HG02852 (cell line): ENCODE measurements at regions not wholly inside any gene's neighbourhood (a gene's known extent, or its start where the extent isn't known, plus 50 kb on each side); places are given as distances from the start of the nearest gene placed in this dataset.

Experiments
- ATAC-seq: cut with Tn5 transposase; IDR thresholded peaks from one replicate; pipeline ENCODE4 v1.9.1; 2021; ENCODE audit warnings: mild to moderate bottlenecking, moderate library complexity; ENCODE audit not compliant: unreplicated experiment

DNA sequence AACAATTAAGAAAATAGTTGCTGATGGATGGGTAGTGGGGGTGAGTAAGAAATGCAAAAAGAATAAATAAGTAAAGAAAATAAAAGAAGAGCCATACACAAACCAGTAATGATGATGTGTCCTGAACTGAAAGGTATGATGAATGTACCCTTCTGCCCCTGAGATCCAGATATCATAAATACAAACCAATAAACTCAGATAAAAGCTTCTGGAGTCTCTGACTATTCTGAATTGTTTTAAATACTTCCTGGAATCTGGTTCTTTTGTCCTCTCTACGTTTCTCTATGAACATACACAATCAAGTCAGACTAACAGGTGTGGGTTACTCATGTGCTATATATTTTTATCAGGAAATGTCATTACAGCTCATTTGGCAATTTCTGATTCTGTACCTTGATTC is 153.4 kb downstream of the PPP1R2C start:
- ATAC-seq = no peak

DNA sequence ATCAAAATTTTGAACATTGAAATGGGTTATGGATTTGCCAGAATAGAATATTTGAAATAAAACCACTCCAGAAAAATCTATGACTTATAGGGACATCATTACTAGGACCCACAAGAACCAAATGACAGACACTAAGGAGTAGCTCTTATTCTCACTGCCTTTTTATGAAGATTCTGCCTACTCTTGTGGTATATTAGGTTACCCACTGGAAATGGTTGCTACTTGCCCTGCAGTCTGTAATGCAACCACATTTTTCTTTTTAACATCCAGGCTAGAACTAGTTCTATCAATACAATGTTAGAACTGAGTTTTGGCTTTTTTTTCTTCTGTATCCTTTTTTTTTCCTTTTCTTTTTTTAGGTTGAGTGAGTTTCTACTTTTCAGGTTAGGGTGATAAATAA is 158.9 kb downstream of the PPP1R2C start:
- ATAC-seq = no peak

DNA sequence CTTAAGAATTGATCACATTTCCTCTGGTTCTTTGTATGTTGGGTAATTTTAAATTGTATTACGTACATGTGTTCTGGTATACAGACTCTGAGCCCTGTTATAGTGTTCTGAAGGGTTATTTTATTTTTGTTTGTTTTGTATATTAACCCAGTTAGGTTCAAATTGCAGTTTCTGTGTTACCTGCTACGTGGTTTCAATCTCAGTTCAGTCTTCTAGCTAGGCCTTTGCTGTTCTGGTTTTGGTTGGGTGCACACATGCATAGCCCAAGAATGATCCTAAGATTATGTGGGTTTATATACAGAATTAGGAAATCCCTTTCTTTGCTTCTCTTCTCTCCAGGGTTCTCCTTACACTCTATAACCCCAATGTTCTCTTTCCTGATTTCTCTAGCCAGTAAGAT is 161.0 kb downstream of the PPP1R2C start:
- ATAC-seq = no peak

DNA sequence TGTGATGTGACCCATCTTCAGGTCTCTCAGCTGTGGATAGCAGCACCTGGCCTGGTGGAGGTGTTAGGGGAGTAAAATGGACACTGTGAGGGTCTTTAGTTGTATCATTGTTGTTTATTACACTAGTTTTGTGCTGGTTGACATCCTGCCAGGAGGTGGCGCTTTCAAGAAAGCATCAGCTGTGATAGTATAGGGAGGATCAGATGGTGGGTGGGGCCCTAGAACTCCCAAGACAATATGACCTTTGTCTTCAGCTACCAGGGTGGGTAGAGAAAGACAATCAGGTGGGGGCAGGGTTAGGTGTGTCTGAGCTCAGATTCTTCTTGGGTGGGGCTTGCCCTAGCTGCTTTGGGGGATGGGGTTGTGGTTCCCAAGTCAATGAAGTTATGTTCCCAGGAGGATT is 162.8 kb downstream of the PPP1R2C start:
- no peak for ATAC-seq

DNA sequence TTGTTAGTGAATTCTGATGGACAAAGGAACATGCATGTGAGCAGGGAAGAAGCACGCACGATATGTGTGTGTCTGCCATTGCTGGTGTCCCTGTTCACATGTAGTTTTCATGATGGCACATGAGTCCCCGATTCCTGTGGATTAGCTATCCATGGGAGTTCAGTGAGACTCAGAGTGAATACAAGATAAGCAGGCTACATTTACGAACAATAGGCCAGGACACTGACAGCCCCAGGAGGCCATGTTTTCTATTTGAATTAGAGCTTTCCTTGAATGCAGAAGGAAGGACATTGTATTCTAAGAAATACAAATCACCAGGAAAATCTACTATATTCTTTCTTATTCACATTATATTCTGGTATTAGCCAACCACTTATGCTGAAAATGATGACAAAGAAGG is 171.4 kb downstream of the PPP1R2C start:
- ATAC-seq = no peak

DNA sequence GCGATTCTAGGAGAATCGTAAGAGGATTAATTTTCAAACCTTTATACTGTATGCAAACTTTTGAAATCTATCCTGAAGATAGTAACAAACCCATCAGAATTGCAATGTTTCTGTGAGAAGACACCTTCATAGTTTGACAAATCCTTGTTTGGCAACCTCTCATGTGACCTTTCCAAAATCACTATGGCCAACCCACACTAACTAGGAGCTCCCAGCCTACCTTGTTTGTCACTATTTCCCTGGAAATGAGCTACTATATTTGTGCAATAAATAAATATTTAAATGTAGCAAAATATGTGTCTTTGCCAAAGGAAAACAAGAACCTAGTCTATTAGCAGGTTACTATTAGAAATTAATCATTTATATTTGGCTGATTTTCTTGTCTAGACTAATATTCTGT is 173.7 kb downstream of the PPP1R2C start:
- ATAC-seq = no peak

DNA sequence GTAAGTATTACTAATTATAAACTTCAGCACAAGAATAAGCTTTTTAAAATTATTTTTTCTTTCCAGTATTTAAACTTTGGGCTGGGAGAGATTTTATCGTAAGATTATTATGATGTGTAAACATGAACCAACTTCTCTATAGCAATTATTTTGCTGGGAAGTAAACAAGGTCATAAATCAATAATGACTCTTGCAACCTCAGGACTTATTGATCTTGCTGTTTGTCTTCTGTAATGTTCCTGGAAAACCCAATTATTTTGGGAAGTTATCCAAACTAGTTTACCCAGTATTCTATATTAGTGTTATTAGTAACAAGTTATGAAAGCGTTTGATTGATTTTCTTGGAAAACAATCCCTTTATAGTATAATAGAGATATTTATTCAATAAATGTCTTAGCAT is 174.9 kb downstream of the PPP1R2C start:
- ATAC-seq = no peak

DNA sequence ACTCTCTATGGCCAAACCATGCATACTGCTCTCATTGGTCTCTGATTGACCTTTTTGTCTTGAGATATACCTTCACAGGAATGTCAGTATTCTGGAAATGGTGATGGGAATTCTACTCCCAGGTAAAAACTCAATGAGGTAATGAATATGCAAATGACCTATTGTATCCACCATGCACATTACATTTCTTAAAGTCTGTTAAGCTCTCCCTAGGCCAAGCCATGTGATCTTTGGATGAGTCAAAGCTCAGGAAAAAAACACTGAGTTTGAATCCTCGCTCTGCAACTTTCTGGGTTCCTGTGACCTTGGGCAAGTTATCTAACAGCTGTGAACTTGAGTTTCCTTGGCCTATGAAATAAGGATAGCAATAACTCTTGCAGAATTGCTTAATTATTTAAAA is 175.4 kb downstream of the PPP1R2C start:
- no peak for ATAC-seq

DNA sequence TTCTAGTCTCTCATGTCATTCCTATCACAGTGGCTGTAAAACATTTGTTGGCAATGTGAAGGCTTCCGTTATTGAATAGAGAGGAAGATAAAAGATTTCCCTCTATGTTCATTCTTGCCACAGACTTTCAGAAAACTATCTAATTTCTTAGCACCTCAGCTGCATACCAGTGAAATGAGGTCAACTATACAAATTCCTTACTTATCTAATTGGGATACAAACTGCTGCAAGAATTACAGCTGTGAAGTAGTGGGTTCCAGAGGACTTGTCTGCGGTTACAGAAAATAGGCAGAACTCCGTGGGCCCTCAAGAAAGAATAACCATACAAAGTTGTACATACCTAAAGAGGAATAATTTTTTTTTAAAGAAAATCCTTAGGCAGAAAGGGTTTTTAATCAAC is 175.8 kb downstream of the PPP1R2C start:
- no peak for ATAC-seq

DNA sequence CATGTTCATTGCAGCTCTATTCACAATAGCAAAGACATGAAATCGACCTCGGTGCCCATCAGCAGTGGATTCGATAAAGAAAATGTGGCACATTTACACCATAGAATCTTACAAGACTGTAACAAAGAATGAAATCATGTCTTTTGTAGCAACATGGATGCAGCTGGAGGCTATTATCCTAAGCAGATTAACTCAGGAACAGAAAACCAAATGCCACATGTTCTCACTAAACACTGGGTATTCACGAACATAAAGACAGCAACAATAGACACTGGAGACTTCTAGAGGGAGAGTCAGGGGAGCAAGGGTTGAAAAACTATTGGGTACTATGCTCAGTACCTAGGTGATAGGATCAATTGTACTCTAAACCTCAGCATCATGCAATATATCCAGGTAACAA is 180.5 kb downstream of the PPP1R2C start:
- ATAC-seq = no peak

DNA sequence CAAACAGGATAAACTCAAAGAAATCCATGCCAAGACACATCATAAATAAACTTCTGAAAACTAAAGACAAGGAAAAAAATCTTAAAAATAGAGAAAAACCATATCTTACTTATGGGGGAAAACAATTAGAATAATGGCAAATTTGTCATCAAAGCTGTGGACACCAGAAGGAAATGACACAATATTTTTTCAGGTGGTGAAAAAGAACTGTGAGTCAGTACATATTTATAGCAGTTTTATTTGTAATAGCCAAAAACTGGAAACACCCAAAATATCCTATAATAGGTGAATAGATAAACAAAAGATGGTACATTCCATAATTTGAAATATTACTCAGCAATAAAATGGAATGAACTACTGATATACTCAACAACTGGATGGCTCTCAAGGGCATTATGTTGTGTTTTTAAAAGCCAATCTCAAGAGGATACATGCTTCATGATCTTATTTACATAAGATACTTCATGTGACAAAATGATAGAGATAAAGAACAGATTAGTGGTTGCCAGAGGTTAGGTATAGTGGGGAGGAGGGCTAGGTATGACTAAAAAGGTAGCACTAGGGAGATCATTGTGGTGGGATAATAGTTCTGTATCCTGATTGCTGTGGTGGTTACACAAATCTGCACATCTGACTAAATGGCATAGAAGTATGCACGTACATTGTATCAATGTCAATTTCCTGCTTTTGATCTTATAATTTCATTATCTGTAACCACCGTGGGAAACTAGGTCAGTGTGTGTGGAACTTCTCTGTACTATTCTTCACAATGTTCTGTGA is 191.9 kb downstream of the PPP1R2C start:
- no peak for ATAC-seq

DNA sequence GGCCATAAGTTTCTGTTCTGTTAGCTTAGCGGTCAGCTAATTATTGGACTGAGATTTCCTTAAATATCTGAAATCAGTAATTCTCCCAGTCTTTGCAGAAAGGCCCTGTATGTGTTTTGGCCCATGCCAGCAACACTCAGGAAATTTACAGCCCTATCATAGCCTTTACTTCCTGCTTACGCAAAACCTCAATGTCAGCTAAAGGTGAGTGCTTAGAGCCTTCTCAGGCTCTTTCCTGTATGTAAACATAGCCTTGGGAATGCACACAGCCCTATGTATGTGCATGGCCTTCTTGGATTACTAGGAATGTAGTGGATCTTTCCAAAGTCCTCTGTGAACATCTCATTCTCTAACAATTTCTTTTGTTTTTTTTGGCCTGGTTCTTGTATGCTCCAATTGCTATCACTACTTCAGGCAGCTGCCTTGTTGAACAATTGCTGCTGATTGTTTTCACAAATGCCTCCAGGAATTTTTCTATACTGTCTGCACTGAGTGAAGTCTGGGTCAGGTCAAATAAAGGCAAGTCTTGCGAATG is 200.0 kb downstream of the PPP1R2C start:
- ATAC-seq = no peak

DNA sequence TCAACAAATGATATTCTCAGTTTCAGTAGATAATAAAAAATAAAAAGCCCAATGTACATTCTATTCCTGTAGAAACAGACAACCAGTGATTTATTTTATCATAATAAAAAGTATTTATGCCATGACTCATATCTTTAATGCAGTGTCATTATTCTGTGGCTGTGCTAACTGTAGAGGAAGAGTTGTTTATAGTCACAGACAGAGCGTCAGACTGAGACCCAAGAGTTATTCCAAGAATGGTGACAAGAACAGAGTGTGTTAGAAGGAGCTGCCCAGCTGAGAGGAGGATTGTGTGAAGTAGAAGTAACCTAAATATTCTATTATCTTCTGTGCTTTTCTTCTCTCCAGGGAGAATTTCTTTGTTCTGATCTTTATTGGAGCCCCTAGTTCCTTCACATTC is 210.7 kb downstream of the PPP1R2C start:
- ATAC-seq = no peak

DNA sequence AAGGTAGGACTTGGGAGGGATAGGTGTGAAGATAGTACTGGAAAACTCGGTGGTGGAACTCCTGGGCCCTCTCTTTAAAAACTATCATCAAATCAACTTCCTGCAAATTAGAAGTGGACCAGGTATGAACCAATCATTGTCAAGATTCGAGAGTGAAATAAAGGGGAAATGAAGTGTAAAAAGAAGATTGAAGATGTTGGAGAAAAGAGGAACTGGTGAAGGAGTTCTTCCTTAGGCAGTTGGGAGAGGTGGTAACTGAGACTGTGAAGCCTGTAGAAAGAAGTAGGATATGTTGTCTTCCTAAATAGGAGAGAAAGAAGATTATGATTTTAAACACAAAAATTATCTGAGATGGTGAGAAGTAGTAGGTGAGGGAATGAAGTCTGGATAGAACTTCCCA is 212.2 kb downstream of the PPP1R2C start:
- no peak for ATAC-seq

DNA sequence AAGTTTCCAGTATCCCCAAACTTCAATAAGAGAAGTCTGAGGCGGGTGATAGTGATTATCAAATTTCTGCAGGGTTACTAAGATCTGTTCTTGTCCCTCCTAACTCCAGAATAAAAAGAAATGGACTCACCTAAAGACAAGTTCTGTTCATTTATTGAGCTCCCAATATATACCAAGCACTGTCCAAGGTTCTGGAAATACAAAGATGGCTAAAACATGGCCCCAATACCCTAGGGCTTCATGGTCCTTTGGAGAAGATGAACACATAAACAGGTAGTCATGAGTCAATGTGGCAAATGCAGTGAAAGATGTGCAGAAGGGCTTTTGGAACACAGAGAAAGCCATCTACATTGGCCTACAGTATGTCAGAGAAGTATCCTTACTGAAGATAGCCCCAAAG is 231.2 kb downstream of the PPP1R2C start:
- no peak for ATAC-seq

DNA sequence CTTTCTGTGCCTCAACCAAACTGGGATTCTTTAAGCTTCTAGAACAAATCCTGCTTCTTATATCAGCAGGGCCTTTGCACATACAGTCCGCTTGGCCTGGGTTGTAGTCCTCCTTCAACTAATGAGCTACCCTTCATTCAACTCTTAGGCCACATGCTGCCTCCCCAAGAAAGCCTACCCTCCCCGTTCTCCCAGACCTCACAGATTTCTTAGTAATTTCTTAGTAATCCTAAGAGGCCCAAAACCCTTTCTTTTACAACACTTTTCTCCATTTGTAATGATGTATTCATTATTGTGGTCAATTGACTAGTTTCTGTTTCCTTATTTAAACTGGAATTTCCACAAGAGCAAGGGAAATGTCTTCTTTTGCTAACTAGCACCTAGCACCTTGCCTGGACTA is 233.1 kb downstream of the PPP1R2C start:
- ATAC-seq = no peak

DNA sequence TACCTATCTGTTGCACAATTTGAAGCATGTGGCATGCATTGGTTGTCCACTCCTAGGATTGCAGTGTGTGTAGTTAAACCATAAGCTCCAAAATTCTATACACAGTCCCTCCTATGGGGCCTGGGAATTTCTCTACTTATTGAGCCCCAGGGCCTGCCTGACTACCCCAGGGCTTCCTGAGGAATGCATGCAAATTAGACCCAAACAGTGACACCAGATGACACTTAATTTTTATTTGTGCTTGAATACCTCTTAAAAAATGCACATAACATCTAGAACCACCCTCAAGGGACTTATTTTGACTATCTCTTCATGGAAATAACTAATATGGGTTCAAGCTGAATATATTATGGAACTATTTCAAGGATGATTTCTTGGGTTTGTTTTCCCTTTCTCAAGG is 236.4 kb downstream of the PPP1R2C start:
- no peak for ATAC-seq

DNA sequence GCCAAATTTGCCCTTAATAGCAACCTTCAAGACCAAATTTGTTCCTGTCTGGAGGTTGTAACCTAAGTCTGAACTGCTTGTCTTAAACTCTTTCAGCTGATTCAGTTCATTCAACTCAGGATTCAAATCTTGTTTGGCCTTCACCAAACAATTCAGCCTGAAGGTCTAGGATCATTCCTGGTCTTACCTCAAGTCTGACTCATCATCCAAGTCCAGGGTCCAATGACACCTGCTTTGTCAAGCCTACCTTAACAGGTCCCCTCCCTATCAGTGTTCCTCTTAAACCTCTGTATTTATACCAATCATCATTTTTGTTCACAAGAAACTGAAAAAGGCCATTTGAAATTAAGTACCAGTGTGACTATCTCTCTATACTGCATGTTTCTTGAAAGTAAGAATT is 237.8 kb downstream of the PPP1R2C start:
- ATAC-seq = no peak

DNA sequence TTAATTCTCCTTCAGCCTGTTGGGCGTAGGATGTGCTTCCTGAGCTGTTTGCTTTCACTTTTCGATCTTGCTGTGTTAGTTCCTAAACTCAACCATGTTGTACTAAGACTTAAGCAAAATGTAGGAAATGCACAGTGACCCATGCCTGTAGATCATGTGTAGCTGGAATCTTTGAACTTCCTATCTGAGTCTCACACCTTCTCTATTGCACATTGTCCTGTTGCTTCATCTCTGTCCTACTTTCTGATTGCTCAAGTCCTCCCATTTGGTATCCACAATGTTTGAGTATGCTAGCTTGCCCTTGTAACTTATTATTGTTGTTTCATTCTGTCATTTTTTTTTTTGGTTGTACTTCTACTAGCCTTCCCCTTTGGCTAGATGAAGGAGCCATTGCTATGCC is 239.6 kb downstream of the PPP1R2C start:
- no peak for ATAC-seq

DNA sequence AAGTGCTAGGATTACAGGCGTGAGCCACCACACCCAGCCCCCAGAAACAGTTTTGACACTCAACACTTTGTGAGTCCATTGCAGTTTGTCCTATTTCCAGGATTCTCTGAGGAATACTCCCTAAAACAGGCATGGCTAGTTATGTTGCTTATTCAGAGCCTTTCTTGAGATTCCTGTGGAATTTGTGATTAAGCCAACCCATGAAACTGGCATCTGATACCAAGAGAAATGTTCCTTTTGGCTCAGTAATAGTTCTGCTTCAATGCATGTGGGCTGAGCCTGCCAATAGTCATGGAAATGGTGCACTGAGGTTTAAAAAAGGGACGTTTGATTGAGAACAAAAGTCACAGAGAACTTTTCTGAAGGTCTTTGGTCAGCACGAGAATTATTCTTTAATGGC is 241.7 kb downstream of the PPP1R2C start:
- ATAC-seq = no peak

DNA sequence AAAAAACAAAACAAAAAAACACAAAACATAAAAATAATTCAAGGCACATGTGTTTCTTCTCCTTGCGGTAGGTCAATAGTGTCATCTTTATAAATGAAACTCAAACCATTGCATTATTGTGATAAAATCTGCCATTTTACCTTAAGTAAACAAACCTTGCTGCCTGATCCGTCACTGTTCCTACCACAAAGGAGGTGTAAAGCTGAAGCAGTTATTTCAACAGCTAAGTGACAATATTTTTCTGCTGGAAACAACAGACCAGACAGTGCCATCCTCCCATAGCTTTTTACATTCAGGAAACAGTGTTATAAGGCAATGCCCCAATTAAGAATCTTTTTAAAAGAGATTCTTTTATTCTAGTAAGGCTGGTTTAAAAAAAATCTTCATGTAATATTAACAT is 242.7 kb downstream of the PPP1R2C start:
- no peak for ATAC-seq

DNA sequence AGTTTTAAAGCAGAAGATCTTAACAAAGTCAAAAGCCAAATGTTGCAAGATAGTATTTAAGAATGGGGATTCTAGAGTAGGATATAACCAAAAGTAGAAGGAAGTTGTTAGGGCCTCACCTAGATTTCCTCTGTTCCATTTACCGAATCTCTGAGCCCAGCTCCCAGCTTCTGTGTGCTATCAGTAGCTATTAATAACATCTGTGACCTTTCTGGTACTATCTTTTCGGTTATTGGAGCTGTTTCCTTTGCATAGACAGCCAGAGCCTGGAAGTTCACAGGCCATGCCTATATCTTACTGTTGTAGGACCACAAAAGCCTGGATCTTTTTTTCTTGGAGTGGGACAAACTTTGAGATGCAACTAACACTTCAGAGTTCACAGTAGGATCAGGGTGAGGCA is 244.2 kb downstream of the PPP1R2C start:
- no peak for ATAC-seq

DNA sequence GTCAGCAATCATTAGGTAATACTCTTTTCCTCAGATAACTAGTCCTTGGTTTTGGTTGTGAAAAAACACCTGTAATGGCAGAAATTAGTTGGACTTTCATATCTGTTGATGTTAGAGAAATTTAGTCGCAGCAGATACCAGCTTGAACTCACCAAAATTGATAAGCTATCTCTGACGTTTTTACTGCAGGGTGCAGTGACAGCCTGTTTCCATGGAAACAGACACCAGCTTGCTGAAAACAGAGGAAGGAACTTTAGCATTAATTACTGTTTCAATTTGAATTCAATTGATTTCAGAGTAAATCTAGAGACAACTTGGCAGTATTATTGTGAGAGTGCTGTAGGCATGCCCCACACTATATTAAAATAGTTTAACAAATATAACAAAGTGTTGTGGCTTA is 246.5 kb downstream of the PPP1R2C start:
- no peak for ATAC-seq
